ENCODE measurements at regions not wholly inside any gene's neighbourhood (a gene's known extent, or its start where the extent isn't known, plus 50 kb on each side); places are given as distances from the start of the nearest gene placed in this dataset.

- no peak overlapping the region for H2AFZ ChIP-seq (ENCODE audit: low read depth, low read length)
- no peaks in the 10 kb centered on the region for H3K79me2 ChIP-seq (ENCODE audit: insufficient read depth, low read length)
- H3K4me1 ChIP-seq (ENCODE audit: insufficient read depth, low read length), result no peaks in the 10 kb centered on the region
- no peak for ATAC-seq (ENCODE audit: insufficient read depth, low read depth)
- no peak overlapping the region for H3K27ac ChIP-seq (ENCODE audit: low read length)
- H3K4me2 ChIP-seq (ENCODE audit: insufficient read depth, low read length), result no peak overlapping the region
- no peak overlapping the region for H3K4me3 ChIP-seq (ENCODE audit: low read depth in 1 of 2, low read length in 2 of 2)
- no peaks in the 10 kb centered on the region for H3K9me3 ChIP-seq (ENCODE audit: insufficient read depth, low read length, severe bottlenecking)
- H4K20me1 ChIP-seq (ENCODE audit: insufficient read depth, low read length), result no peaks in the 10 kb centered on the region
- TF ChIP-seq CTCF (IDR thresholded peaks at IDR 0.05; ENCODE audit: borderline replicate concordance, extremely low read depth, low read length, poor library complexity, severe bottlenecking), result no peak
- no peak for TF ChIP-seq EZH2 (IDR thresholded peaks at IDR 0.05; ENCODE audit: borderline replicate concordance, low read depth, low read length, severe bottlenecking)
- H3K9ac ChIP-seq (ENCODE audit: low read depth, low read length), result no peak overlapping the region
- no peaks in the 10 kb centered on the region for H3K36me3 ChIP-seq (ENCODE audit: insufficient read depth, low read length)
- no peaks in the 10 kb centered on the region for H3K27me3 ChIP-seq (ENCODE audit: insufficient read depth, low read length, poor library complexity)
- DNase-seq, result no peak
These were observed 202.4 kb upstream of the HABP2 start for GRCh38 chr10:113350311-113351040.

- Histone ChIP-seq H4K20me1 (ENCODE audit: insufficient read depth, low read length) (no peaks in the 10 kb centered on the region; the same call in 1 of the 2 replicates), H3K4me3 (ENCODE audit: low read depth in 1 of 2, low read length in 2 of 2) (no peak overlapping the region), H3K79me2 (ENCODE audit: insufficient read depth, low read length) (no peaks in the 10 kb centered on the region), H3K4me1 (ENCODE audit: insufficient read depth, low read length) (no peaks in the 10 kb centered on the region), H3K27me3 (ENCODE audit: insufficient read depth, low read length, poor library complexity) (peaks cover 5% of the 10 kb centered on the region), H3K36me3 (ENCODE audit: insufficient read depth, low read length) (no peaks in the 10 kb centered on the region), H3K27ac (ENCODE audit: low read length) (no peak overlapping the region), H2AFZ (ENCODE audit: low read depth, low read length) (no peak overlapping the region), H3K4me2 (ENCODE audit: insufficient read depth, low read length) (no peak overlapping the region), H3K9me3 (ENCODE audit: insufficient read depth, low read length, severe bottlenecking) (no peaks in the 10 kb centered on the region), H3K9ac (ENCODE audit: low read depth, low read length) (no peak overlapping the region)
- ATAC-seq (ENCODE audit: insufficient read depth, low read depth) (no peak), DNase-seq (no peak)
- TF ChIP-seq CTCF (IDR thresholded peaks at IDR 0.05; ENCODE audit: borderline replicate concordance, extremely low read depth, low read length, poor library complexity, severe bottlenecking) (no peak), EZH2 (IDR thresholded peaks at IDR 0.05; ENCODE audit: borderline replicate concordance, low read depth, low read length, severe bottlenecking) (no peak)
These were observed 198.1 kb upstream of the HABP2 start for GRCh38 chr10:113354711-113355110.

GRCh38 chr10:113356794-113357680 lies 195.8 kb upstream of the HABP2 start:
- H3K4me1 ChIP-seq (ENCODE audit: insufficient read depth, low read length), result no peaks in the 10 kb centered on the region
- no peak for DNase-seq
- H2AFZ ChIP-seq (ENCODE audit: low read depth, low read length), result no peak overlapping the region
- H3K9me3 ChIP-seq (ENCODE audit: insufficient read depth, low read length, severe bottlenecking), result no peaks in the 10 kb centered on the region
- H3K4me2 ChIP-seq (ENCODE audit: insufficient read depth, low read length), result no peak overlapping the region
- H3K27me3 ChIP-seq (ENCODE audit: insufficient read depth, low read length, poor library complexity), result peaks cover 5% of the 10 kb centered on the region
- no peak for ATAC-seq (ENCODE audit: insufficient read depth, low read depth)
- no peak for TF ChIP-seq EZH2 (IDR thresholded peaks at IDR 0.05; ENCODE audit: borderline replicate concordance, low read depth, low read length, severe bottlenecking)
- TF ChIP-seq CTCF (IDR thresholded peaks at IDR 0.05; ENCODE audit: borderline replicate concordance, extremely low read depth, low read length, poor library complexity, severe bottlenecking), result no peak
- no peak overlapping the region for H3K4me3 ChIP-seq (ENCODE audit: low read depth in 1 of 2, low read length in 2 of 2)
- no peaks in the 10 kb centered on the region; the same call in 1 of the 2 replicates for H4K20me1 ChIP-seq (ENCODE audit: insufficient read depth, low read length)
- H3K79me2 ChIP-seq (ENCODE audit: insufficient read depth, low read length), result no peaks in the 10 kb centered on the region
- H3K36me3 ChIP-seq (ENCODE audit: insufficient read depth, low read length), result no peaks in the 10 kb centered on the region
- no peak overlapping the region for H3K9ac ChIP-seq (ENCODE audit: low read depth, low read length)
- H3K27ac ChIP-seq (ENCODE audit: low read length), result no peak overlapping the region
